Osteocyte (in vitro differentiated cells): ENCODE measurements at regions not wholly inside any gene's neighbourhood (a gene's known extent, or its start where the extent isn't known, plus 50 kb on each side); places are given as distances from the start of the nearest gene placed in this dataset.

ENCODE experiments used
- DNase-seq: peaks from one replicate; pipeline ENCODE4 v3.0.0; 2021; ENCODE audit warnings: mixed read lengths; ENCODE audit not compliant: unreplicated experiment; ENCODE audit errors: extremely low spot score
- H3K27ac Mint-ChIP-seq: one replicate; pipeline ENCODE4 v1.8.0; 2021; ENCODE audit warnings: mild to moderate bottlenecking, mixed read lengths; ENCODE audit not compliant: unreplicated experiment
- H3K27me3 Mint-ChIP-seq: one replicate; pipeline ENCODE4 v1.8.0; 2021; ENCODE audit warnings: mixed read lengths; ENCODE audit not compliant: unreplicated experiment
- H3K36me3 Mint-ChIP-seq: one replicate; pipeline ENCODE4 v1.8.0; 2021; ENCODE audit warnings: mixed read lengths; ENCODE audit not compliant: unreplicated experiment
- H3K4me1 Mint-ChIP-seq: one replicate; pipeline ENCODE4 v1.8.0; 2021; ENCODE audit warnings: mixed read lengths; ENCODE audit not compliant: unreplicated experiment
- H3K4me3 Mint-ChIP-seq: one replicate; pipeline ENCODE4 v1.8.0; 2021; ENCODE audit warnings: mild to moderate bottlenecking, moderate library complexity, mixed read lengths; ENCODE audit not compliant: unreplicated experiment
- H3K9me3 Mint-ChIP-seq: one replicate; pipeline ENCODE4 v1.8.0; 2021; ENCODE audit warnings: mixed read lengths; ENCODE audit not compliant: unreplicated experiment
- CTCF ChIP-seq: fragments of 200-600 bp; sonication (generic); IDR thresholded peaks from 2 replicates; pipeline ENCODE4 v1.5.0; 2021; ENCODE audit warnings: antibody characterized with exemption, mild to moderate bottlenecking, moderate library complexity

GRCh38 chr15:95138604-95139270 is 907.4 kb downstream of the MCTP2 start:
- Mint-ChIP-seq H3K27ac (no peak overlapping the region), H3K4me3 (no peak overlapping the region), H3K36me3 (no peaks in the 10 kb centered on the region), H3K4me1 (peaks cover 5% of the 10 kb centered on the region), H3K27me3 (no peaks in the 10 kb centered on the region), H3K9me3 (no peaks in the 10 kb centered on the region)
- DNase-seq: no peak
- no peak for TF ChIP-seq CTCF

GRCh38 chr15:95141486-95141885 is 910.1 kb downstream of the MCTP2 start:
- Mint-ChIP-seq H3K9me3 (no peaks in the 10 kb centered on the region), H3K4me1 (peaks cover 1% of the 10 kb centered on the region), H3K4me3 (no peak overlapping the region), H3K27me3 (no peaks in the 10 kb centered on the region), H3K27ac (no peak overlapping the region), H3K36me3 (no peaks in the 10 kb centered on the region)
- no peak for TF ChIP-seq CTCF
- DNase-seq: no peak

GRCh38 chr15:95142531-95142930 is 911.2 kb downstream of the MCTP2 start:
- Mint-ChIP-seq H3K4me1 (no peaks in the 10 kb centered on the region), H3K4me3 (no peak overlapping the region), H3K27me3 (no peaks in the 10 kb centered on the region), H3K36me3 (no peaks in the 10 kb centered on the region), H3K9me3 (no peaks in the 10 kb centered on the region), H3K27ac (no peak overlapping the region)
- TF ChIP-seq CTCF: no peak
- DNase-seq: no peak

GRCh38 chr15:95146481-95146880 is 915.1 kb downstream of the MCTP2 start:
- Mint-ChIP-seq H3K4me3 (no peak overlapping the region), H3K27me3 (no peaks in the 10 kb centered on the region), H3K9me3 (no peaks in the 10 kb centered on the region), H3K36me3 (no peaks in the 10 kb centered on the region), H3K4me1 (no peaks in the 10 kb centered on the region), H3K27ac (no peak overlapping the region)
- DNase-seq: no peak
- TF ChIP-seq CTCF: no peak

- no peaks in the 10 kb centered on the region for H3K27me3 Mint-ChIP-seq
- TF ChIP-seq CTCF: no peak
- no peak for DNase-seq
- H3K36me3 Mint-ChIP-seq: no peaks in the 10 kb centered on the region
- no peaks in the 10 kb centered on the region for H3K4me1 Mint-ChIP-seq
- no peak overlapping the region for H3K4me3 Mint-ChIP-seq
- no peak overlapping the region for H3K27ac Mint-ChIP-seq
- H3K9me3 Mint-ChIP-seq: peaks cover under 1% of the 10 kb centered on the region
Measured at GRCh38 chr15:95148183-95148582, 916.8 kb downstream of the MCTP2 start.
